GM21390 (cell line): ENCODE measurements at regions not wholly inside any gene's neighbourhood (a gene's known extent, or its start where the extent isn't known, plus 50 kb on each side); places are given as distances from the start of the nearest gene placed in this dataset.
"Not testable (repeated sequence)": the region's sequence is repeated elsewhere in the genome, so short reads cannot be mapped to it uniquely, and the experiment has no call there.

Experiments used
- ATAC-seq: cut with Tn5 transposase; IDR thresholded peaks from one replicate; pipeline ENCODE4 v1.9.1; 2021; ENCODE audit not compliant: unreplicated experiment

DNA sequence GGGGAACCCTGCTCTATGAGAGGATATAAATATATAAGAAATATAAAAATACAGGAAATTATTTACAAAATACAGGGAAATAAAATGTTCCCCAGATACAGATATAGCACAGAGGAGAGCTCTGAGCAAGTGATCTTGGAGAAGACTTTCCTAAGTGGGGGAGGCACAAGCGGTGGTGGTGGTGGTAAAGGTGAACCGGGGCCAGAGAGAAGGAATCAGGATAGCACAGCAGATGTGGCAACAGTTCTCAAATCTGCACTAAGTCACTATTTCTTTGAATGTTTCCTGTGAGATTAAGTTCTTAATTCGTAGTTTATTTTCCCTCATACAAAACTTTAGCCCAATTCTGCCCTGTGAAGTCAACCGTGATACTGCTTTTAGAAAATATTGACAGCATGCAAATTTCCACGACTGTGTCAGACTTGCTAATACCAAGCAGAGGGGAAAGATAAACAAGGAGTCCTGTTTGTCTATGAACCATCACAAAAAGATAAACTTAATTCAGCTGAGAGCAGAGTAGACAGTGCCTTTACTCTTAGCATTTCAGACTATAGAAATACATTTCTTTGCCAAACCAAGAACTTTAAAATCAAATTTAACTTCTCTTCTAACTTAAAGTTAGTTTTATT lies 237.5 kb upstream of the POGK start:
- ATAC-seq: no peak

DNA sequence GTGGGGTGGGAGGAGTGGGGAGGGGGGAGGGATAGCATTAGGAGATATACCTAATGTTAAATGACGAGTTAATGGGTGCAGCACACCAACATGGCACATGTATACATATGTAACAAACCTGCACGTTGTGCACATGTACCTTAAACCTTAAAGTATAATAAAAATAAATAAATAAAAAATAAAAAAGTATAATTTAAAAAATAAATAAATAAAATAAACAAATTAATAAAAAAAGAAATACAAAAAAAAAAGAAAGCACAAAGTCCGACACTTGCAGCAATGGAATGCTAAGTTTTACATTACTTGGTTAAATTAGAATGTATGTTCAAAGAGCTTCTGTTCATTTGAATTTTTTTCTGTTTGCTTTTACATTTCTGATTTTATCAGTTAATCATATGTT lies 236.5 kb upstream of the POGK start:
- ATAC-seq: not testable (repeated sequence)

DNA sequence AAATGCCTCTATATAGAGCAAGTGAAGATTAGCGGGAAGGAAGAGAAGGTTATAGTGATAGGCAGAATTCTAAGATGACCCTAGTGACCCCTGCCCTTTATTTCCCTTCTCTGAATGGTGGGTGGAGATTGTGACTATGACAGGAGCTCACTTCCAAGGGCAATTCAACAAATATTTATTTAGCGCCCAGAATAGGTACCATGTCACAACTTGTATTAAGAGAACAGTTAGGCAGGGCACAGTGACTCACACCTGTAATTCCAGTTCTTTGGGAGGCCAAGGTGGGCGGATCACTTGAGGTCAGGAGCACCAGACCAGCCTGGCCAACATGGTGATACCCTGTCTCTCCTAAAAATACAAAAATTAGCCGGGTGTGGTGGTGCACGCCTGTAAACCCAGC lies 236.0 kb upstream of the POGK start:
- no peak for ATAC-seq

DNA sequence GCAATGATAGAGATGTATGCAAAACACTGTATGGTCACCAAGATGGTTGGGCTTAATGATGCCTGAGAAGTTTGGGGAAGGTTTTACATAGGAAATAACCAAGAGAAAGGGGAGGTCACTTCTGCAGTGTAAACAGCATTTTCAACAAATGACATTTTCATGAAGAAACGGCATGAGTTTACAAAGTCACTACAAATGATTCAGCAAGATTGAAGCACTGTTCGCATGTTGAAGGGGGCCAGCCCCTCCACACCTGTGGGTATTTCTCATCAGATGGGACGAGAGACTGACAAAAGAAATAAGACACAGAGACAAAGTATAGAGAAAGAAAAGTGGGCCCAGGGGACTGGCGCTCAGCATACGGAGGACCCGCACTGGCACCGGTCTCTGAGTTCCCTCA lies 234.1 kb upstream of the POGK start:
- ATAC-seq: no peak

DNA sequence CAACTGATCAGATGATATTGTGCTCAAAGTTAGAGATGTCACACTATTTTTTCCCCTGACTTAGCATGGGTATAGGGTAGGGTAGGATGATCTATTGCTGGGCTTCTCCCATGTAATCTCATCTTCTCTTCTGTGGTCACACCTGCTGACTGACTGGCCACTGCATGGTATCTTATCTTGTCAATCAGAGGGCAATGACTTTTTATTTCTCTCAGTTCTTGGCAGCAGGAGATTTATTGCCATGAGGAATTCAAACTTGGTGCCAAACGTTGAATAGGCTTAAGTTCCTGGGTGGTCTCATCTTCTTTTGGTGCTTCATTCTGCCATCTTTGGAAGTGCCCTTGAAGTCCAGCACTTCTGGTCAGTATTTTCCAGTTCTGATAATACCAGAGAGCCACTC lies 226.4 kb upstream of the POGK start:
- ATAC-seq: no peak

DNA sequence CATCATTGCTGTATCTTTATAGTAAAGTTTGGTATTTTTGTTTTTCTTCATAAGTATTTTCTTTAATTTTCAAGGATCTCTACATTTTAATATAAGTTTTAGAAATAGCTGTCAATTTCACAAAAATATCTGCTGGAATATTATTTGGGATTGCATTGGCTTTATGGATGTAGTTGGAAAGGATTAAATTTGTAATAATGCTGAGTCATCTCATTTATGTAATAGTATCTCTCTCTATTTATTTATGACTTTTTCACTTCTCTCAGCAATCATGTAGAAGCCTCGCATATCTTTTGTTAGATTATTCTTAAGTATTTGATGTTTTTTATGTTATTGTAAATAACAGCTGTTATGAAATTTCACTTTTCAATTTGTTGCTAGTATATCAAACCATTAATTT lies 223.1 kb upstream of the POGK start:
- no peak for ATAC-seq

DNA sequence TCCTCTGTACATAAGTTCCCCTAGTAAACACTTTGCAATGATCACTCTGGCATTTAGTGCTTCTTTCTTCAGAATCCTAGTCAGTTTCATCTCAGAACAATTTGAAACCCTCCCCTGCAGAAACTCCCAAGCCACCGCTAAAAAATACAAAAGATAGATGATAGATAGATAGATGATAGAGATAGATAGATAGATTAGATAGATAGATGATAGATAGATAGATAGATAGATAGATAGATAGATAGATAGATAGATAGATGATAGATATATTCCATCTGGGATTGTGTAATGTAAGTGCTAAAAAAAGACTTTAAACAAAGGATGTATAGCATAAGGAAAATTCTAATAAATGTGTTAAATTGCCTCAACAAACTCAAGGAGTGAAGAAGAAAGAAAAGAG lies 212.6 kb upstream of the POGK start:
- no peak for ATAC-seq

DNA sequence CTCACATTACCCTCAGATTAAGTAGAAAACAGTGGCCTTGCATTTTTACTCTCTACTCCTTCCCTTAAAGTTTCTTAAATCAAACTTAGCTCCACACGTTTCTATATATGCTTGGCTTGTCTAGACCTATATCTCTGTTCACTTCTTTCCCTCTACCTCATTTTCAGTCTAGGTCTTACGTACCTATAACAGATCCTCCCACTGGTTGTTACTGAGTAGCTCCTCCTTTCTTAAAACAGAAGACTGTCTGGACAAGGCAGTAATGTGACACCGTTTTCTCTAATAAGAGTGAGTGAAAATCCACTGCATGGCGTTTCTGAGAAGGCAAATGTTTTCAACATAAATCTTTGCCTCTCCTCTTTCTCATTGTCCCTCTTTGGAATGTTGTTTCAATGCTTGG lies 211.7 kb upstream of the POGK start:
- no peak for ATAC-seq

DNA sequence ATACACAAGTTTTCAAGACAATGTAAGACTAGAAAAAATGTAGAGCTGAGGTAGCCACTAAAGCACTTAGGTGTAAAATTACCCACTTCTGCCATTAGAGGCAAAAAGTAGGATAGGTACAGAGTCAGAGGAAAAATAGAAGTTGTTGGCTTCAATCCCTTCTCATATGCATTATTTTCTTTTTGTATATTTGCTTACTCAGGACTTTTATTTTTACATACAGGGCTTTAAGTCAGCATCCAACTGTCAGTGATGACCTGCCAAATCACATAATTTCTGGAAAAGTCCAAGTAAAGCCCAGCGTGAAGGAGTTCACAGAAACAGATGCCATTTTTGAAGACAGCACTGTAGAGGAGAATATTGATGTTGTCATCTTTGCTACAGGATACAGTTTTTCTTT lies 211.0 kb upstream of the POGK start:
- no peak for ATAC-seq

DNA sequence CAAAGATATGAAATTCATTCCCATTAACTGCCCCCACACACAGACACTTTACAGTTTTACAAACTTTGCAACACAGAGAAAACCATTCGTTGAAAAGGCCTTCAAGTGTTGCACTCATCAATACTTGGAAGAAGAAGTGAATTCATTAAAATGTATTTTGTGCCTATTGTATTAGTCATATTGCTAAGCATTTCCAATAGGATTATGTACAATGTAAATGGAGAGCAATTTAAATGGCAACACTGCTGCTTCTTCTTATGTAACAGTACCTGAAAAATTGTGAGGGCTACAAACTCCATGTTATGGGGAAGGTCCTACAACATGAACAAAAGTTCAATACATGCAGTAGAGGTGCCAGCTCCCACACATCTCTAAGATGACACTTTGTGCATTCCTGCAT lies 209.3 kb upstream of the POGK start:
- ATAC-seq: no peak

DNA sequence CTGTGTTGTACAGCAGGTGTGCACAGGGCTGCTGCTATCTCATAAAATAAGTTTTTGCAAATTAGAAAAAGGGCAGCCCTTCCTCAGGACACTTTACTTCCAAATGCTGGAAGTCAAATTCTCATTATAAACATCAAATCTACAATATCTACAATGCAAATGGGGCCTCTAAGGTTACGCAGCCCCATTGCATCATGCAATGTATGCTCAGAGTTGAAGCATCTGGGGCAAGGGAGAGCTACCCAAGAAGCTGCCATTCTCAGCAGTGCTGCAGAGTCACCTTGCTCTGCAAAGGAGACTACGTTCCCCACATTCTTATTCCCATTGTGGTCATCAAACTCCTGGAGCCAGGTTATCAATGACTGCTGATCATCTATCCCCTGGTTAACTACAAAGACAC lies 208.9 kb upstream of the POGK start:
- ATAC-seq: no peak

DNA sequence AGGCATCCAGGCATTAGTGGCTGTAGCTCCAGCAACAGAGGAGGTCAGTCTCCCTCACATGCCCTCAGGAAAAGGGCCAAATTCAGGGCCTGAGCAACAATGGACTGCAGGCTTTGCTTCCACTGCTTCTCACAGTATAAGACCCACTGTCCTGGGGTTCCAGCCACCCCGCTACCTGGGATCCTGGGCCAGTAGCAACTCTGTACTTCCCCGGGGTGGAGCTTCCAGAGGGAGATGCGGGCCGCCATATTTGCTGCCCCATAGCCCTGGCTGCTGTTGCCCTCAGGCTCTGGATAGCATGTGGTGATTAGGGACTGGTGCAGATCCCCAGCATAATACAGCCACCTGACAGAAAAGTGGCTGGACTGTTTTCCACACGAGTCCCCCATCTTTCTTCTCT lies 201.1 kb upstream of the POGK start:
- ATAC-seq: no peak

DNA sequence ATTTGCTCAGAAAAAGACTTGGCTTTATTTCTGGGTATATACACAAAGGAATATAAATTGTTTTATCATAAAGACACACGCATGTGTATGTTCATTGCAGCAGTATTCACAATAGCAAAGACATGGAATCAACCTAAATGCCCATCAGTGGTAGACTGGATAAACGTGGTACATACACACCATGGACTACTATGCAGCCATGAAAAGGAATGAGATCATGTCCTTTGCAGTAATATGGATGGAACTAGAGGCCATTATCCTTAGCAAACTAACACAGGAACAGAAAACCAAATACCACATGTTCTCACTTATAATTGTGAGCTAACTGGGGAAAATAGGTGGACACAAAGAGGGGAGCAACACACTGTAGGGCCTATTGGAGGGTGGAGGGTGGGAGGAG lies 182.0 kb upstream of the POGK start:
- not testable (repeated sequence) for ATAC-seq

DNA sequence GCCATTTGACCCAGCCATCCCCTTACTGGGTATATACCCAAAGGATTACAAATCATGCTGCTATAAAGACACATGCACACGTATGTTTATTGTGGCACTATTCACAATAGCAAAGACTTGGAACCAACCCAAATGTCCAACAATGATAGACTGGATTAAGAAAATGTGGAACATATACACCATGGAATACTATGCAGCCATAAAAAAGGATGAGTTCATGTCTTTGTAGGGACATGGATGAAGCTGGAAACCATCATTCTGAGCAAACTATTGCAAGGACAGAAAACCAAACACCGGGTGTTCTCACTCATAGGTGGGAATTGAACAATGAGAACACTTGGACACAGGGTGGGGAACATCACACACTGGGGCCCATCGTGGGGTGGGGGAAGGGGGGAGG lies 172.5 kb upstream of the POGK start:
- ATAC-seq: not testable (repeated sequence)

DNA sequence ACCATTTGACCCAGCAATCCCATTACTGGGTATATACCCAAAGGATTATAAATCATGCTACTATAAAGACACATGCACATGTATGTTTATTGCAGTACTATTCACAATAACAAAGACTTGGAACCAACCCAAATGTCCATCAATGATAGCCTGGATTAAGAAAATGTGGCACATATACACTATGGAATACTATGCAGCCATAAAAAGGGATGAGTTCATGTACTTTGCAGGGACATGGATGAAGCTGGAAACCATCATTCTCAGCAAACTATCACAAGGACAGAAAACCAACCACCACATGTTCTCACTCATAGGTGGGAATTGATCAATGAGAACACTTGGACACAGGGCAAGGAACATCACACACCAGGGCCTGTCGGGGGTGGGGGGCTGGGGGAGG lies 171.7 kb upstream of the POGK start:
- not testable (repeated sequence) for ATAC-seq

DNA sequence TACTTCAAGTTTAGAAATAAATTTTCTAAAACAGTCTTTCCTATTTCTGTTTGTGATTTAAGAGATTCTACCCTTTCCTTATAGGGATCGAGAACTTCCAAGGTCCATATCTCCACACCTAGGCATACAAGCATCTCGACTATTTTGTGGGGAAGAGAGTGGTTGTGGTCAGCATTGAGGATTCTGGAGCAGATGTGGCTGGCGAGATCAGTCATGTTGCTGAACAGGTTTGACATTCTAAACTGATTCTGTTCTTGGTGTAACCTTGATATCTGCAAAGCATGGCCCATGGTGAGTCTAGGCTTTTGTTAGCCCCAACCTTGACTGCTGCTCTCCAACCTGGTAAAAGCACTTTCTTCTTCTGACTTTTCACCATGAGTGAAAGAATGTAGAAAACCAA lies 167.6 kb upstream of the POGK start:
- ATAC-seq: no peak

DNA sequence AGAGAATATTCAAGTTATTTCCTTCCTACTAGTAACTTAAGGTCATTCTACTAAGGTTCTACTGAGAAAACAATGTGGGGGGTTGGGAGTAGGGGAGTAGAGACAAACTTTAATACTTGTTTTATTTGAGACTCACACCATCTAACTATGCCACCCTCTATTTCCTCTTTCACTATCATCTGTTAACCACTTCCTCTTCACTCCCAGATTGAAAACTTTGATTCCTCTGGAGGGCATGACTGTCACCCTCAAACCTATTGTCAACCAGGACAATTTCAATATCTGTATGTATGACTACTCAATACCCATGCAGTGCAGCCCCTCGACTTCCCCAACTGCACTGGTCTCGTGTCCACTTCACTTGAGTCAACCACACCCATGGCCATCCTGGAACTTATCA lies 165.6 kb upstream of the POGK start:
- ATAC-seq: no peak

DNA sequence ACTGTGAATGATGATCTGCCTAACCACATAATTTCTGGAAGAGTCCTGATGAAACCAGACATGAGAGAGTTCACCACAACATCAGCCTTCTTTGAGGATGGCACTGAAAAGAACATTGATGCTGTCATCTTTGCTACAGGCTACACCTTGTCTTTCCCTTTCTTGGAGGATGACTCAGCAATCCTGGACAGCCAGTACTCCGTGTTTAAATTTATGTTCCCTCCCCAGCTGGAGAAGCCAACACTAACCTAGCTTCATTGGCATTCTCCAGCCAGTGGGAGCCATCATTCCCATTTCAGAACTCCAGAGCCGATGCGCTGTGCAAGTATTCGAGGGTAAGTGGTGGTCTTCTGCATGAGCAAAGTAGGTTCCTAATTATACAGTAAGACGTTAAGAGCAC lies 164.1 kb upstream of the POGK start:
- ATAC-seq: no peak

DNA sequence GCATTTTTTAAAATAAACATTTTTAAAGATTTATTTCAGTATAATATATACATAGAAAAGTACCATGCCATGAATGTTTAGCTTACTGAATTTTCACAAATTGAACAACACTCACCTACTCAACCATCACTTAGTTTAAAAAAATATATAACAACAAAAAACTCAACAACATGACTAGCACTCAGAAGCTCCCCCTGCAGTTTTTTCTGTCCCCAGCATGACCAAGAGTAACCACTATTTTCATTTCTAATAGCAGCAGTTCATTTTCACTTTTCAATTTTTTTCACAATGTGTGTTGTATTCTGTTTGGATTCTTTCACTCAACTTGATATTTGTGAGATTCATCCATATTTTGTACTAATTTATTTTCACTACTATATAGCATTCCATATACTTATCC lies 162.3 kb upstream of the POGK start:
- no peak for ATAC-seq

DNA sequence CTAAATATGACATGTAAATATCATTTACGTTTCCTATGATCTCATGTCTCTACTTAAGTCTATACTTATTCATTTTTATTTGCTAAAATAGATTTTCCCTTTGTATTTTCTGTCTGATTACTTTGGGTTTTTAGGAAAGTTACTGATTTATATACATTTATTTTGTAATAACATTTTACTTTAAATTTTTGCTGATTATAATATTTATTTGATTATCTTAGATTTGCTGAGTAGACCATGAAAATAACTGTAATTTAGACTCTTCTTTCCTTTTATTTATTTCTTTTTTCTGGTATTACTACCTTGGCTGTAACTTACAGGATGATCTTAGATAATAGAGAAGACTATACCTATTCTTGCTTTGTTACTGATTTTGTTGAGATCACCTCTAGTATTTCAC lies 159.9 kb upstream of the POGK start:
- ATAC-seq: no peak

DNA sequence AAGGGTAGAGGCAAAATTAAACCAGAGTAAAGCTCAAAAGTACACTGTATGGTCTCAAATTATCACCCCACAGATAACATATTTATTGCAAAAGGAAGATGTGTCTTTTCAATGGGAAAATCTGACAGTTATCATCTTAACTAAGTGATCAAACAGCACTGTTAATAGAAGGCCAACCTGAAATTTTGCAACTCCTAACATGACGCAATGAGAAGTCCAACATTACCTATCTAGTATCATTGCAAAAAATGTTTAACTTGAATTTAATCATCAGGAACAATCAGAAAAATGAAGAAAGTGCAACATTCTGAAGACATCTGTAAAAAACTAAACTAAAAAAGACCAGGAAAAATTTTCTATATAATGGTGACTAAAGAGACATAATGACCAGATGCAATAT lies 156.7 kb upstream of the POGK start:
- ATAC-seq: no peak

DNA sequence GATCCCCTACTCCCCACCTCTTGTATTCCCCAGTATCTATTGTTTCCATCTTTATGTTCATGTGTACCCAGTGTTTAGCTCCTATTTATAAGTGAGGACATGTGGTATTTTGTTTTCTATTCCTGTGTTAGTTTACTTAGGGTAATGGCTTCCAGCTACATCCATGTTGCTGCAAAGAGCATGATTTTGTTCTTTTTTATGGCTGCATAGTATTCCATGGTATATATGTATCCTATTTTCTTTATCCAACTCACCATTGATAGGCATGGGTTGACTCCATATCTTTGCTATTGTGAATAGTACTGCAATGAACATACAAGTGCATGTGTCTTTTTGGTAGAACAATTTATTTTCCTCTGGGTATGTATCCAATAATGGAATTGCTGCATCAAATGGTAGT lies 154.6 kb upstream of the POGK start:
- ATAC-seq: not testable (repeated sequence)

DNA sequence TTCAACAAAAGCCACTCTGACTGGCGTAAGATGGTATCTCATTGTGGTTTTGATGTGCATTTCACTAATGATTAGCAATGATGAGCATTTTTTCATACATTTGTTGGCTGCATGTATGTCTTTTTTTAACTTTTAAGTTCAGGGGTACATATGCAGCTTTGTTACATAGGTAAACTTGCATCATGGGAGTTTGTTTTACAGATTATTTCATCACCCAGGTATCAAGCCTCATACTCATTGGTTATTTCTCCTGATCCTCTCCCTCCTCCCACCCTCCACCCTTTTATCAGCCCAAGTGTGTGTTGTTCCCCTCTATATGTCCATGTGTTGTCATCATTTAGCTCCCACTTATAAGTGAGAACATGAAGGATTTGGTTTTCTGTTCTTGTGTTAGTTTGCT lies 154.1 kb upstream of the POGK start:
- no peak for ATAC-seq

DNA sequence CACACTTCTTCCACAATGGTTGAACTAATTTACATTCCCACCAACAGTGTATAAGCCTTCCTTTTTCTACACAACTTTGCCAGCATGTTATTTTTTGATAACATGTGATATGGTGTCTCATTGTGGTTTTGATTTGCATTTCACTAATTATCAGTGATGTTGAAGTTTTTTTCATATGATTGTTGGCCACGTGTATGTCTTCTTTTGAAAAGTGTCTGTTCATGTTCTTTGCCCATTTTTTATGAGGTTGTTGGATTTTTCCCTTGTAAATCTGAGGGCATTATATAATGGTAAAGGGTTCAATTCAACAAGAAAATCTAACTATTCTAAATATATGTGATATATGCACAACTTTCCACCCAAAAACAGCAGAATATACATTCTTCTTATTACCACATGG lies 153.4 kb upstream of the POGK start:
- ATAC-seq: not testable (repeated sequence)
